ENCODE measurements at regions not wholly inside any gene's neighbourhood (a gene's known extent, or its start where the extent isn't known, plus 50 kb on each side); places are given as distances from the start of the nearest gene placed in this dataset.

GRCh38 chr5:81895307-81895706 is 76.5 kb upstream of the ATG10 start (continued):
- no peak for TF ChIP-seq AHDC1 (CRISPR knock-in tag; IDR thresholded peaks at IDR 0.05; ENCODE audit: borderline replicate concordance)
- no peak for TF ChIP-seq MXI1 (IDR thresholded peaks at IDR 0.05; ENCODE audit: borderline replicate concordance, low read depth, low read length)
- TF ChIP-seq ZNF138 (CRISPR knock-in tag; IDR thresholded peaks at IDR 0.05; ENCODE audit: low read depth), result no peak
- no peak for TF ChIP-seq PRDM15 (CRISPR knock-in tag; IDR thresholded peaks at IDR 0.05)
- no peak for TF ChIP-seq PHF8 (CRISPR knock-in tag; IDR thresholded peaks at IDR 0.05)
- TF ChIP-seq ZFP90 (CRISPR knock-in tag; IDR thresholded peaks at IDR 0.05; ENCODE audit: borderline replicate concordance), result no peak
- no peak for TF ChIP-seq ZNF264 (CRISPR knock-in tag; IDR thresholded peaks at IDR 0.05)

Measured in HepG2 (cell line).